ENCODE measurements at regions not wholly inside any gene's neighbourhood (a gene's known extent, or its start where the extent isn't known, plus 50 kb on each side); places are given as distances from the start of the nearest gene placed in this dataset.

DNA sequence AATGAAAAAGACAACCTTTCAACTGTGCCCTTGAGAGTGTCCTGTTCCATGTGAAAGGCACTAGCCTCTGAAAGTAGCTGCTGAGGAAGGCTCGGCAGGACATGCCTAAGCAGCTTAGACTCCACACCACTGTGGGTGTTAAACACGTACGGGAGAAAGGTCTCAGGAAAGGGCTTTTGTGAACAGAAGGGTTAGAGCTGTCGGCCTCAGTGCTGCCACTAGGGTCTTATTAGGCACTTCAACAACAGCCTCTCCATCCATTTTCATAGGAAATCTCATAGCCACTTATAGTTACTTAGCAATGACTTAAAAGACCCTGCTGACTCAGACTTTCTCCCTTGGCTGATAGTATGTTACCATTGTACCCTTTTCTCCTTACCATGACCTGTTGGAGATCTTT is 662.8 kb downstream of the TBC1D32 start:
- 29 to 30% methylated on average over 4 of the region's 4 CpGs for WGBS, 2 donors
- no peak overlapping the region for H3K27ac ChIP-seq
- intact Hi-C loops (cut with DNase I), result no loop called here
- H3K36me3 ChIP-seq (replicated peaks in 1 of 2; ENCODE audit: insufficient read depth in 1 of 2, low read depth in 2 of 2), result no peaks in the 10 kb centered on the region
- H3K27me3 ChIP-seq, result no peaks in the 10 kb centered on the region
- ATAC-seq (peak; percentile 12), DNase-seq (no peak)
- TF ChIP-seq, protein P1, sequence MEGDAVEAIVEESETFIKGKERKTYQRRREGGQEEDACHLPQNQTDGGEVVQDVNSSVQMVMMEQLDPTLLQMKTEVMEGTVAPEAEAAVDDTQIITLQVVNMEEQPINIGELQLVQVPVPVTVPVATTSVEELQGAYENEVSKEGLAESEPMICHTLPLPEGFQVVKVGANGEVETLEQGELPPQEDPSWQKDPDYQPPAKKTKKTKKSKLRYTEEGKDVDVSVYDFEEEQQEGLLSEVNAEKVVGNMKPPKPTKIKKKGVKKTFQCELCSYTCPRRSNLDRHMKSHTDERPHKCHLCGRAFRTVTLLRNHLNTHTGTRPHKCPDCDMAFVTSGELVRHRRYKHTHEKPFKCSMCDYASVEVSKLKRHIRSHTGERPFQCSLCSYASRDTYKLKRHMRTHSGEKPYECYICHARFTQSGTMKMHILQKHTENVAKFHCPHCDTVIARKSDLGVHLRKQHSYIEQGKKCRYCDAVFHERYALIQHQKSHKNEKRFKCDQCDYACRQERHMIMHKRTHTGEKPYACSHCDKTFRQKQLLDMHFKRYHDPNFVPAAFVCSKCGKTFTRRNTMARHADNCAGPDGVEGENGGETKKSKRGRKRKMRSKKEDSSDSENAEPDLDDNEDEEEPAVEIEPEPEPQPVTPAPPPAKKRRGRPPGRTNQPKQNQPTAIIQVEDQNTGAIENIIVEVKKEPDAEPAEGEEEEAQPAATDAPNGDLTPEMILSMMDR (IDR thresholded peaks at IDR 0.05), result no peak
- no peak for TF ChIP-seq POLR2A (IDR thresholded peaks at IDR 0.05)
- peaks cover 0 to 3% (median 0%) of the 10 kb centered on the region in 3 donors for H3K9me3 ChIP-seq
- no peaks in the 10 kb centered on the region for H3K4me1 ChIP-seq
- H3K4me3 ChIP-seq, result no peak overlapping the region

GRCh38 chr6:120652506-120652905 is 681.8 kb downstream of the TBC1D32 start:
- Histone ChIP-seq H3K9me3 (no peaks in the 10 kb centered on the region), H3K4me3 (no peak overlapping the region), H3K27ac (no peak overlapping the region), H3K36me3 (replicated peaks in 1 of 2; ENCODE audit: insufficient read depth in 1 of 2, low read depth in 2 of 2) (no peaks in the 10 kb centered on the region), H3K27me3 (no peaks in the 10 kb centered on the region), H3K4me1 (no peaks in the 10 kb centered on the region)
- WGBS, 2 donors, result 67 to 80% methylated on average over 2 of the region's 2 CpGs
- intact Hi-C loops (cut with DNase I), result no loop called here
- TF ChIP-seq, protein P1 (IDR thresholded peaks at IDR 0.05), result no peak
- TF ChIP-seq POLR2A (IDR thresholded peaks at IDR 0.05), result no peak
- no peak for ATAC-seq
- no peak for DNase-seq

- DNase-seq, result no peak
- intact Hi-C loops (cut with DNase I), result no loop called here
These were observed 685.6 kb downstream of the TBC1D32 start for GRCh38 chr6:120648713-120649112.

DNA sequence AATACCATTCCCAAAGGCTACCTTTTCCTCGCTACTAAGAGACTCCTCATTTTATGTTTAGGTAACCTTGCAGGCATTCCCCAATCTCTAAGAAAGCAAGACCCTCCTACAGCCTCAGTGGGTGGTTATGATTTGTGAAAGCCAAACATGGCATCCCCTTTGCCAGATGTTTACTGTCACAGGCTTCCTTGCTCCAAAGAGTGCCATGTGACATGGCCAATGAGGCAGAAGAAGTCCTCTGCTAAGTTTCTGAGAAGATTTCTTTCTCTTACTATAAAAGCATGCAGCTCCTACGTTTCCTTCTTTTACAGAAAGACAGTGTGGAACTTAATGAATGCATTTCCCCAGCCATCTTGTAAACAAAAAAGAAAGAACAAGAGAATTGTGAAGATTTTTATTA is 688.2 kb downstream of the TBC1D32 start:
- H3K4me1 ChIP-seq, result no peaks in the 10 kb centered on the region
- no peak overlapping the region for H3K4me3 ChIP-seq
- no peak for TF ChIP-seq POLR2A (IDR thresholded peaks at IDR 0.05)
- TF ChIP-seq, protein P1 (IDR thresholded peaks at IDR 0.05), result no peak
- intact Hi-C loops (cut with DNase I), result no loop called here
- no peak for ATAC-seq
- H3K9me3 ChIP-seq, result no peaks in the 10 kb centered on the region
- H3K27ac ChIP-seq, result no peak overlapping the region
- H3K36me3 ChIP-seq (replicated peaks in 1 of 2; ENCODE audit: insufficient read depth in 1 of 2, low read depth in 2 of 2), result no peaks in the 10 kb centered on the region
- WGBS, 2 donors, result 30 to 58% methylated on average over 2 of the region's 2 CpGs
- no peaks in the 10 kb centered on the region for H3K27me3 ChIP-seq
- no peak for DNase-seq

More at GRCh38 chr6:120648713-120649112, 685.6 kb downstream of the TBC1D32 start:
- Histone ChIP-seq H3K4me1 (no peaks in the 10 kb centered on the region), H3K36me3 (replicated peaks in 1 of 2; ENCODE audit: insufficient read depth in 1 of 2, low read depth in 2 of 2) (no peaks in the 10 kb centered on the region), H3K9me3 (no peaks in the 10 kb centered on the region), H3K4me3 (no peak overlapping the region), H3K27ac (no peak overlapping the region), H3K27me3 (no peaks in the 10 kb centered on the region)
- no peak for ATAC-seq
- 14 to 37% methylated on average over 2 of the region's 2 CpGs for WGBS, 2 donors
- TF ChIP-seq POLR2A (IDR thresholded peaks at IDR 0.05), result no peak
- TF ChIP-seq, protein P1 (IDR thresholded peaks at IDR 0.05), result no peak

DNA sequence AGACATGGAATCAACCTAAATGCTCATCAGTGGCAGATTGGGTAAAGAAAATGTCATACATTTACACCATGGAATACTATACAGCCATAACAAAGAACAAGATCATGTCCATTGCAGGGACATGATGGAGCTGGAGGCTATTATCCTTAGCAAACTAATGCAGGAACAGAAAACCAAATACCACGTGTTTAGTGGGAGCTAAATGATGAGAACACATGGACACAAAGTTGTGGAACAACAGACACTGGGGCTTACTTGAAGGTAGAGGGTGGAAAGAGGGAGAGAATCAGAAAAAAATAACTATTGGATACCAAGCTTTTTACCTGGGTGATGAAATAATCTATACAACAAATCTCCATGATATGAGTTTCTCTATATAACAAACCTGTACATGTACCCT is 701.3 kb downstream of the TBC1D32 start:
- no peak for ATAC-seq
- no peaks in the 10 kb centered on the region for H3K9me3 ChIP-seq
- H3K36me3 ChIP-seq (replicated peaks in 1 of 2; ENCODE audit: insufficient read depth in 1 of 2, low read depth in 2 of 2), result no peaks in the 10 kb centered on the region
- H3K4me3 ChIP-seq, result no peak overlapping the region
- TF ChIP-seq POLR2A (IDR thresholded peaks at IDR 0.05), result no peak
- TF ChIP-seq, protein P1 (IDR thresholded peaks at IDR 0.05), result no peak
- H3K27ac ChIP-seq, result no peak overlapping the region
- H3K4me1 ChIP-seq, result no peaks in the 10 kb centered on the region
- intact Hi-C loops (cut with DNase I), result no loop called here
- DNase-seq, result no peak
- 36 to 61% methylated on average over 1 of the region's 1 CpG for WGBS, 2 donors
- no peaks in the 10 kb centered on the region for H3K27me3 ChIP-seq

Data from body of pancreas (tissue), 4 donors.